CD14-positive monocyte (primary cell): ENCODE measurements at regions not wholly inside any gene's neighbourhood (a gene's known extent, or its start where the extent isn't known, plus 50 kb on each side); places are given as distances from the start of the nearest gene placed in this dataset.

Experiments
- DNase-seq, 3 donors: peaks; one replicate each; pipeline ENCODE4 v3.0.0-alpha.2; 2011 to 2022
- H2AFZ ChIP-seq: 2 replicates; pipeline ENCODE4 v1.6.0; 2012; ENCODE audit warnings: mild to moderate bottlenecking, low read depth, low read length, inconsistent platforms; ENCODE audit not compliant: insufficient read depth, poor library complexity, severe bottlenecking
- H3K27ac ChIP-seq, 2 donors: 1 replicate in 1 of 2; 2 replicates in 1 of 2; pipeline ENCODE4 v1.5.1; 2012 to 2013; ENCODE audit warnings: low read length in 2 of 2, control low read depth in 1 of 2, inconsistent platforms in 1 of 2, low read depth in 1 of 2, mild to moderate bottlenecking in 1 of 2
- H3K27me3 ChIP-seq, 2 donors: one replicate each; pipeline versions ENCODE4 v1.6.0 to v1.6.1; 2011 to 2013; ENCODE audit warnings: low read length in 2 of 2; ENCODE audit not compliant: control insufficient read depth in 2 of 2, insufficient read depth in 2 of 2
- H3K36me3 ChIP-seq, 2 donors: replicated peaks in 1 of 2; 1 replicate in 1 of 2; 2 replicates in 1 of 2; pipeline versions ENCODE4 v1.5.1 to v1.6.1; 2012 to 2013; ENCODE audit warnings: low read length in 2 of 2, control low read depth in 1 of 2, inconsistent platforms in 1 of 2, mild to moderate bottlenecking in 1 of 2; ENCODE audit not compliant: insufficient read depth in 2 of 2, control insufficient read depth in 1 of 2
- H3K4me1 ChIP-seq, 2 donors: 1 replicate in 1 of 2; 2 replicates in 1 of 2; pipeline versions ENCODE4 v1.5.1 to v1.6.1; 2012 to 2013; ENCODE audit warnings: low read length in 2 of 2, control low read depth in 1 of 2, inconsistent platforms in 1 of 2, mild to moderate bottlenecking in 1 of 2, moderate library complexity in 1 of 2; ENCODE audit not compliant: insufficient read depth in 2 of 2, control insufficient read depth in 1 of 2
- H3K4me2 ChIP-seq: replicated peaks from 2 replicates; pipeline ENCODE3; 2012; ENCODE audit warnings: low read length, moderate library complexity, mild to moderate bottlenecking; ENCODE audit not compliant: poor library complexity, severe bottlenecking; ENCODE audit errors: extremely low read depth
- H3K4me3 ChIP-seq, 3 experiments: fragments of 200-600 bp in 1 of 3; sonication (generic) in 1 of 3; replicated peaks in 1 of 3; 1 replicate in 2 of 3; 2 replicates in 1 of 3; pipeline ENCODE4 v1.5.1; 2011 to 2013; ENCODE audit warnings: low read length in 3 of 3, mild to moderate bottlenecking in 3 of 3, control low read depth in 2 of 3, low read depth in 2 of 3, inconsistent platforms in 1 of 3, moderate library complexity in 1 of 3
- H3K79me2 ChIP-seq: 2 replicates; pipeline ENCODE4 v1.6.0; 2012; ENCODE audit warnings: mild to moderate bottlenecking, control low read depth, inconsistent platforms, low read length, moderate library complexity; ENCODE audit not compliant: insufficient read depth
- H3K9ac ChIP-seq: 2 replicates; pipeline ENCODE4 v1.6.0; 2017; ENCODE audit warnings: low read length, mild to moderate bottlenecking; ENCODE audit not compliant: insufficient read depth, poor library complexity, severe bottlenecking
- H3K9me3 ChIP-seq, 2 donors: replicated peaks in 1 of 2; 1 replicate in 1 of 2; 2 replicates in 1 of 2; pipeline versions ENCODE4 v1.5.1 to v1.6.1; 2012 to 2013; ENCODE audit warnings: low read length in 2 of 2, control low read depth in 1 of 2; ENCODE audit not compliant: control insufficient read depth in 1 of 2, insufficient read depth in 1 of 2
- H4K20me1 ChIP-seq: 2 replicates; pipeline ENCODE4 v1.6.0; 2012; ENCODE audit warnings: mild to moderate bottlenecking, low read length, control low read depth, moderate library complexity; ENCODE audit not compliant: insufficient read depth
- H3K27ac Mint-ChIP-seq, 7 donors: one replicate each; pipeline ENCODE4 v1.8.0; 2020; ENCODE audit warnings: mild to moderate bottlenecking in 7 of 7, mixed read lengths in 7 of 7, moderate library complexity in 6 of 7, inconsistent platforms in 2 of 7
- H3K27me3 Mint-ChIP-seq, 3 donors: one replicate each; pipeline ENCODE4 v1.8.0; 2021 to 2022; ENCODE audit warnings: low read depth in 3 of 3, mild to moderate bottlenecking in 3 of 3, mixed read lengths in 3 of 3, moderate library complexity in 3 of 3, inconsistent platforms in 1 of 3
- H3K36me3 Mint-ChIP-seq, 2 donors: one replicate each; pipeline ENCODE4 v1.8.0; 2020; ENCODE audit warnings: mixed read lengths in 2 of 2, inconsistent platforms in 1 of 2, mild to moderate bottlenecking in 1 of 2
- H3K4me1 Mint-ChIP-seq: one replicate; pipeline ENCODE4 v1.8.0; 2020; ENCODE audit warnings: mild to moderate bottlenecking, mixed read lengths
- H3K4me3 Mint-ChIP-seq, 2 donors: one replicate each; pipeline ENCODE4 v1.8.0; 2020; ENCODE audit warnings: mild to moderate bottlenecking in 2 of 2, mixed read lengths in 2 of 2, moderate library complexity in 1 of 2
- H3K9me3 Mint-ChIP-seq, 7 donors: one replicate each; pipeline ENCODE4 v1.8.0; 2020 to 2022; ENCODE audit warnings: mixed read lengths in 7 of 7, mild to moderate bottlenecking in 6 of 7, moderate library complexity in 6 of 7, inconsistent platforms in 2 of 7
- CTCF ChIP-seq: fragments of 200-600 bp; IDR thresholded peaks from one replicate; pipeline ENCODE4 v1.8.0; 2022; ENCODE audit warnings: antibody characterized with exemption, mild to moderate bottlenecking
- WGBS: methylation state at CpG from one replicate; pipeline ENCODE4 v1.1.5; 2013; ENCODE audit warnings: missing lambda C conversion rate; ENCODE audit not compliant: insufficient coverage; 5-methylcytosine and 5-hydroxymethylcytosine counted together
- intact Hi-C, 2 donors: fragments of 100-400 bp; cut with micrococcal nuclease; formaldehyde crosslinking; loops; one replicate each; pipeline versions ENCODE4 v1.15.0 to v1.15.1; 2023

GRCh38 chr11:111440416-111441205 lies 61.5 kb upstream of the POU2AF1 start:
- H3K9ac ChIP-seq: no peak overlapping the region
- H3K4me2 ChIP-seq: no peak overlapping the region
- H2AFZ ChIP-seq: no peak overlapping the region

GRCh38 chr11:111439901-111440300 lies 60.8 kb upstream of the POU2AF1 start:
- no peak for DNase-seq
- no peaks in the 10 kb centered on the region for H3K27me3 ChIP-seq
- no peaks in the 10 kb centered on the region for H3K79me2 ChIP-seq
- no peak overlapping the region for H3K4me3 Mint-ChIP-seq
- no peak overlapping the region for H3K27ac ChIP-seq
- intact Hi-C loops: no loop called here
- no peaks in the 10 kb centered on the region for H3K36me3 Mint-ChIP-seq
- H3K27ac Mint-ChIP-seq: no peak overlapping the region
- no peak for TF ChIP-seq CTCF
- H3K4me2 ChIP-seq: no peak overlapping the region
- H3K9me3 ChIP-seq: no peaks in the 10 kb centered on the region
- H4K20me1 ChIP-seq: no peaks in the 10 kb centered on the region
- peak overlapping the region; percentile 5 for H2AFZ ChIP-seq
- peaks cover 0 to 2% (median 0%) of the 10 kb centered on the region in 7 donors for H3K9me3 Mint-ChIP-seq
- no peak overlapping the region for H3K9ac ChIP-seq
- H3K36me3 ChIP-seq: no peaks in the 10 kb centered on the region
- no peaks in the 10 kb centered on the region for H3K4me1 ChIP-seq
- peaks cover 13% of the 10 kb centered on the region for H3K4me1 Mint-ChIP-seq
- no peak overlapping the region for H3K4me3 ChIP-seq
- WGBS: no CpG with 5 or more reads among the region's 1 CpG
- peaks cover 3 to 10% (median 3%) of the 10 kb centered on the region in 3 donors for H3K27me3 Mint-ChIP-seq

More at GRCh38 chr11:111440416-111441205, 61.5 kb upstream of the POU2AF1 start:
- Histone ChIP-seq H4K20me1 (no peaks in the 10 kb centered on the region), H3K36me3 (no peaks in the 10 kb centered on the region), H3K79me2 (no peaks in the 10 kb centered on the region), H3K4me3 (no peak overlapping the region), H3K27me3 (no peaks in the 10 kb centered on the region), H3K9me3 (no peaks in the 10 kb centered on the region), H3K27ac (no peak overlapping the region), H3K4me1 (no peaks in the 10 kb centered on the region)
- Mint-ChIP-seq H3K36me3 (no peaks in the 10 kb centered on the region), H3K4me3 (no peak overlapping the region), H3K4me1 (peaks cover 13% of the 10 kb centered on the region), H3K27me3 (peaks cover 3 to 10% (median 3%) of the 10 kb centered on the region in 3 donors), H3K9me3 (peaks cover 0 to 2% (median 0%) of the 10 kb centered on the region in 7 donors), H3K27ac (no peak overlapping the region)
- DNase-seq: no peak
- 100% methylated on average over 2 of the region's 5 CpGs for WGBS
- TF ChIP-seq CTCF: no peak
- intact Hi-C loops: no loop called here
